ENCODE measurements at regions not wholly inside any gene's neighbourhood (a gene's known extent, or its start where the extent isn't known, plus 50 kb on each side); places are given as distances from the start of the nearest gene placed in this dataset.

DNA sequence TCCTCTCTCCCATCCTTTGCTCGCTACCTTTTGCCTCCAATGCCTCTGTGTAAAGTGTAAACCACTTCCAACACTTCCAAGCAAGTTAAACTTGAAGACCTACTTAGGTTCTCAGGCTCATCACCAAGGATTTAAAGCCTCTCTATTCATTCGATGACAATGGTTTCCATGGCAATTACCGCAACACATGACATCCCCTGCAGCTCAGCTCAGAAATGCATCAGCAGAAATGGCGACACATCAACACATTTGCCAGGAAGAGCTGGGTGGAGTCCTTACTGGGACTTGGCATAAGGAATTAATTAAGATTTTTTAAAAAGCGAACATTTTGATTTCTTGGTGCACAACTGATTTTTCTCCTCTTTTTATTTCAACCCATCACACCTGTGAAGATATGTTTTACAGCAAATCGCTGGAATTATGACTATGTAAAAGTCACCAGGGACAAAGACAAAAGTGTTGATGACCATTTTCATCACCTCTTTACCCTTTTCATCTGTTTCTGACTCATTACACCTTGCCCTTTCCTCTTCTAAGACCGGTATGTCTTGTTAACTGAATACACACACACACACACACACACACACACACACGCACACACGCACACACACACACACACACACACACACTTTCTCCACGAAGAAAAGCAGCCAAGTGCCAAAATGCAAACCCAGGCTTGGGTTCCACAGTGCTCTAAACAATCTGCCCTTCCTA, 453.4 kb upstream of the CELF2 start:
- no peak for DNase-seq (ENCODE audit: extremely low spot score in 2 of 2)
- no peak overlapping the region for H3K27ac ChIP-seq

GRCh38 chr10:10576937-10577336, 440.7 kb upstream of the CELF2 start:
- no peak overlapping the region for H3K27ac ChIP-seq
- no peaks in the 10 kb centered on the region for H3K4me1 ChIP-seq
- no peaks in the 10 kb centered on the region for H3K27me3 ChIP-seq
- intact Hi-C loops (cut with DNase I) = no loop called here
- no peak for DNase-seq (ENCODE audit: extremely low spot score in 2 of 2)
- H3K4me3 ChIP-seq = no peak overlapping the region
- no peaks in the 10 kb centered on the region for H3K36me3 ChIP-seq
- no peaks in the 10 kb centered on the region for H3K9me3 ChIP-seq
- TF ChIP-seq CTCF (IDR thresholded peaks at IDR 0.05) (no peak), POLR2AphosphoS5 (IDR thresholded peaks at IDR 0.05; ENCODE audit: insufficient read depth in 1 of 2, low read depth in 1 of 2) (no peak), POLR2A (IDR thresholded peaks at IDR 0.05) (no peak)

More for the DNA sequence above, 453.4 kb upstream of the CELF2 start:
- TF ChIP-seq POLR2AphosphoS5 (IDR thresholded peaks at IDR 0.05; ENCODE audit: insufficient read depth in 1 of 2, low read depth in 1 of 2) = no peak
- no peak for TF ChIP-seq CTCF (IDR thresholded peaks at IDR 0.05)
- TF ChIP-seq POLR2A (IDR thresholded peaks at IDR 0.05) = no peak
- Histone ChIP-seq H3K27me3 (no peaks in the 10 kb centered on the region), H3K4me3 (no peak overlapping the region), H3K4me1 (no peaks in the 10 kb centered on the region), H3K9me3 (no peaks in the 10 kb centered on the region), H3K36me3 (no peaks in the 10 kb centered on the region)
- intact Hi-C loops (cut with DNase I) = no loop called here

GRCh38 chr10:10579709-10580108, 438.0 kb upstream of the CELF2 start:
- H3K36me3 ChIP-seq = no peaks in the 10 kb centered on the region
- no peaks in the 10 kb centered on the region for H3K9me3 ChIP-seq
- TF ChIP-seq POLR2A (IDR thresholded peaks at IDR 0.05) (no peak), POLR2AphosphoS5 (IDR thresholded peaks at IDR 0.05; ENCODE audit: insufficient read depth in 1 of 2, low read depth in 1 of 2) (no peak), CTCF (IDR thresholded peaks at IDR 0.05) (no peak)
- intact Hi-C loops (cut with DNase I) = no loop called here
- DNase-seq (ENCODE audit: extremely low spot score in 2 of 2) = no peak
- H3K27me3 ChIP-seq = no peaks in the 10 kb centered on the region
- H3K4me1 ChIP-seq = no peaks in the 10 kb centered on the region
- no peak overlapping the region for H3K27ac ChIP-seq
- no peak overlapping the region for H3K4me3 ChIP-seq

- Histone ChIP-seq H3K27ac (no peak overlapping the region), H3K4me1 (no peaks in the 10 kb centered on the region), H3K4me3 (no peak overlapping the region), H3K9me3 (no peaks in the 10 kb centered on the region), H3K27me3 (no peaks in the 10 kb centered on the region), H3K36me3 (no peaks in the 10 kb centered on the region)
- no peak for TF ChIP-seq POLR2A (IDR thresholded peaks at IDR 0.05)
- TF ChIP-seq POLR2AphosphoS5 (IDR thresholded peaks at IDR 0.05; ENCODE audit: insufficient read depth in 1 of 2, low read depth in 1 of 2) = no peak
- TF ChIP-seq CTCF (IDR thresholded peaks at IDR 0.05) = no peak
- intact Hi-C loops (cut with DNase I) = no loop called here
- no peak for DNase-seq (ENCODE audit: extremely low spot score in 2 of 2)
Observed at GRCh38 chr10:10584161-10584560, 433.5 kb upstream of the CELF2 start.

- Histone ChIP-seq H3K27me3 (no peaks in the 10 kb centered on the region), H3K36me3 (no peaks in the 10 kb centered on the region), H3K4me1 (no peaks in the 10 kb centered on the region), H3K4me3 (no peak overlapping the region), H3K9me3 (no peaks in the 10 kb centered on the region), H3K27ac (no peak overlapping the region)
- intact Hi-C loops (cut with DNase I) = no loop called here
- TF ChIP-seq POLR2AphosphoS5 (IDR thresholded peaks at IDR 0.05; ENCODE audit: insufficient read depth in 1 of 2, low read depth in 1 of 2) (no peak), POLR2A (IDR thresholded peaks at IDR 0.05) (no peak), CTCF (IDR thresholded peaks at IDR 0.05) (no peak)
- no peak for DNase-seq (ENCODE audit: extremely low spot score in 2 of 2)
Observed at GRCh38 chr10:10587744-10588393, 429.8 kb upstream of the CELF2 start.
